HL-60 (cell line): ENCODE measurements at regions not wholly inside any gene's neighbourhood (a gene's known extent, or its start where the extent isn't known, plus 50 kb on each side); places are given as distances from the start of the nearest gene placed in this dataset.

ENCODE experiments used
- CTCF ChIP-seq: IDR thresholded peaks from one replicate; pipeline ENCODE4 v1.5.1; 2011; ENCODE audit warnings: low read length, control low read depth, inconsistent platforms; ENCODE audit not compliant: insufficient read depth
- GABPA ChIP-seq: IDR thresholded peaks from 2 replicates; pipeline ENCODE4 v1.6.1; 2012; ENCODE audit warnings: low read depth
- REST ChIP-seq: IDR thresholded peaks from 2 replicates; pipeline ENCODE4 v1.6.1; 2012; ENCODE audit warnings: low read depth; ENCODE audit not compliant: insufficient replicate concordance

- TF ChIP-seq GABPA (no peak), CTCF (no peak), REST (no peak)
Measured at GRCh38 chrX:39726771-39727170, 371.0 kb downstream of the BCOR start.
